ENCODE measurements at regions not wholly inside any gene's neighbourhood (a gene's known extent, or its start where the extent isn't known, plus 50 kb on each side); places are given as distances from the start of the nearest gene placed in this dataset.

- 69 to 71% methylated on average over 1 of the region's 1 CpG for WGBS, 2 donors
- no peaks in the 10 kb centered on the region for H3K36me3 ChIP-seq (ENCODE audit: low read depth, missing control alignments)
- H3K27me3 ChIP-seq, result no peaks in the 10 kb centered on the region
- no peak overlapping the region for H3K27ac ChIP-seq
- H3K4me3 ChIP-seq, result no peak overlapping the region
- no peak for TF ChIP-seq POLR2A (IDR thresholded peaks at IDR 0.05)
- TF ChIP-seq CTCF (IDR thresholded peaks at IDR 0.05), result no peak
- no peaks in the 10 kb centered on the region for H3K9me3 ChIP-seq
- DNase-seq, result no peak
- intact Hi-C loops (cut with DNase I; ENCODE audit: low total_unique reads), result no loop called here
- no peaks in the 10 kb centered on the region for H3K4me1 ChIP-seq
Measured at GRCh38 chr18:39435996-39436395, 1870.4 kb upstream of the CELF4 start.

- Histone ChIP-seq H3K4me3 (no peak overlapping the region), H3K27ac (no peak overlapping the region), H3K9me3 (no peaks in the 10 kb centered on the region), H3K4me1 (no peaks in the 10 kb centered on the region), H3K36me3 (ENCODE audit: low read depth, missing control alignments) (no peaks in the 10 kb centered on the region), H3K27me3 (no peaks in the 10 kb centered on the region)
- TF ChIP-seq POLR2A (IDR thresholded peaks at IDR 0.05) (no peak), CTCF (IDR thresholded peaks at IDR 0.05) (no peak)
- DNase-seq, result no peak
- intact Hi-C loops (cut with DNase I; ENCODE audit: low total_unique reads), result no loop called here
- WGBS, 2 donors, result 91 to 96% methylated on average over 2 of the region's 2 CpGs
Measured at GRCh38 chr18:39435209-39435608, 1869.6 kb upstream of the CELF4 start.

- H3K27me3 ChIP-seq, result no peaks in the 10 kb centered on the region
- no peak for DNase-seq
- no peaks in the 10 kb centered on the region for H3K9me3 ChIP-seq
- 64 to 70% methylated on average over 3 of the region's 3 CpGs for WGBS, 2 donors
- no peaks in the 10 kb centered on the region for H3K4me1 ChIP-seq
- intact Hi-C loops (cut with DNase I; ENCODE audit: low total_unique reads), result no loop called here
- H3K4me3 ChIP-seq, result no peak overlapping the region
- H3K27ac ChIP-seq, result no peak overlapping the region
- H3K36me3 ChIP-seq (ENCODE audit: low read depth, missing control alignments), result no peaks in the 10 kb centered on the region
- TF ChIP-seq CTCF (IDR thresholded peaks at IDR 0.05), result no peak
- TF ChIP-seq POLR2A (IDR thresholded peaks at IDR 0.05), result no peak
Measured at GRCh38 chr18:39434223-39434920, 1868.8 kb upstream of the CELF4 start.

- H3K27me3 ChIP-seq, result no peaks in the 10 kb centered on the region
- no peaks in the 10 kb centered on the region for H3K4me1 ChIP-seq
- intact Hi-C loops (cut with DNase I; ENCODE audit: low total_unique reads), result no loop called here
- 74 to 90% methylated on average over 3 to 4 of the region's 4 CpGs for WGBS, 2 donors
- no peak overlapping the region for H3K4me3 ChIP-seq
- no peak for DNase-seq
- H3K36me3 ChIP-seq (ENCODE audit: low read depth, missing control alignments), result no peaks in the 10 kb centered on the region
- TF ChIP-seq CTCF (IDR thresholded peaks at IDR 0.05) (no peak), POLR2A (IDR thresholded peaks at IDR 0.05) (no peak)
- no peak overlapping the region for H3K27ac ChIP-seq
- H3K9me3 ChIP-seq, result no peaks in the 10 kb centered on the region
Measured at GRCh38 chr18:39425172-39425850, 1859.7 kb upstream of the CELF4 start.

GRCh38 chr18:39424261-39424660 lies 1858.7 kb upstream of the CELF4 start:
- Histone ChIP-seq H3K36me3 (ENCODE audit: low read depth, missing control alignments) (no peaks in the 10 kb centered on the region), H3K4me3 (no peak overlapping the region), H3K9me3 (no peaks in the 10 kb centered on the region), H3K27ac (no peak overlapping the region), H3K4me1 (no peaks in the 10 kb centered on the region), H3K27me3 (no peaks in the 10 kb centered on the region)
- intact Hi-C loops (cut with DNase I; ENCODE audit: low total_unique reads), result no loop called here
- DNase-seq, result no peak
- TF ChIP-seq CTCF (IDR thresholded peaks at IDR 0.05) (no peak), POLR2A (IDR thresholded peaks at IDR 0.05) (no peak)
- 91 to 92% methylated on average over 1 of the region's 1 CpG for WGBS, 2 donors

Data from testis (tissue), 2 donors.